IMR-90 (cell line): ENCODE measurements at regions not wholly inside any gene's neighbourhood (a gene's known extent, or its start where the extent isn't known, plus 50 kb on each side); places are given as distances from the start of the nearest gene placed in this dataset.
A peak's percentile ranks its signal among the peaks of the same experiment; 100 is the strongest.
"Not testable (repeated sequence)": the region's sequence is repeated elsewhere in the genome, so short reads cannot be mapped to it uniquely, and the experiment has no call there.

Experiments
- ATAC-seq: fragments of 200-7000 bp; cut with Tn5 transposase; 2 replicates; pipeline ENCODE4 v1.9.1; 2020; ENCODE audit warnings: low read depth, mild to moderate bottlenecking, moderate library complexity
- BruUV-seq: library from RNA; stranded (reverse); fragments of 400-500 nt; replicated peaks from 2 replicates; lab custom pipeline; 2021; lab: Mats Ljungman, UMichigan
- CTCF ChIA-PET: fragments of 300-600 bp; formaldehyde crosslinking; extraction: SDS; loops from one replicate; lab custom pipeline; 2021; ENCODE audit warnings: antibody characterized with exemption; lab: Yijun Ruan, JAX
- POLR2A ChIA-PET: fragments of 300-600 bp; sonication (Branson Sonifier 250); formaldehyde crosslinking; loops from one replicate; lab custom pipeline; 2022; ENCODE audit warnings: antibody characterized with exemption; ENCODE audit not compliant: unreplicated experiment; lab: Charles Lee
- DNase-seq: peaks from one replicate; pipeline ENCODE4 v3.0.0; 2013
- H2AFZ ChIP-seq: replicated peaks from 2 replicates; pipeline ENCODE3; 2013; ENCODE audit warnings: low read length, mild to moderate bottlenecking; ENCODE audit not compliant: poor library complexity
- H2AK5ac ChIP-seq: 2 replicates; pipeline ENCODE4 v1.6.1; 2013; ENCODE audit warnings: low read depth, low read length, inconsistent platforms
- H2AK9ac ChIP-seq: replicated peaks from 2 replicates; pipeline ENCODE3; 2013; ENCODE audit warnings: mild to moderate bottlenecking, low read depth, low read length, moderate library complexity; ENCODE audit not compliant: poor library complexity
- H2BK120ac ChIP-seq: 2 replicates; pipeline ENCODE4 v1.6.1; 2013; ENCODE audit warnings: low read depth, low read length, inconsistent platforms
- H2BK15ac ChIP-seq: 3 replicates; pipeline ENCODE4 v1.6.1; 2013; ENCODE audit warnings: low read depth, low read length, inconsistent platforms
- H2BK20ac ChIP-seq: 2 replicates; pipeline ENCODE4 v1.6.1; 2013; ENCODE audit warnings: low read depth, mild to moderate bottlenecking, inconsistent platforms, low read length, moderate library complexity
- H2BK5ac ChIP-seq: 2 replicates; pipeline ENCODE4 v1.6.1; 2013; ENCODE audit warnings: mild to moderate bottlenecking, low read depth, low read length, inconsistent platforms; ENCODE audit not compliant: poor library complexity, severe bottlenecking
- H3K14ac ChIP-seq: replicated peaks from 2 replicates; pipeline ENCODE4 v1.6.1; 2013; ENCODE audit warnings: low read depth, low read length, inconsistent platforms
- H3K18ac ChIP-seq: 2 replicates; pipeline ENCODE4 v1.6.1; 2013; ENCODE audit warnings: low read depth, low read length, control low read depth
- H3K23ac ChIP-seq: 2 replicates; pipeline ENCODE4 v1.6.1; 2013; ENCODE audit warnings: low read depth, low read length, inconsistent platforms
- H3K27ac ChIP-seq: 2 replicates; pipeline ENCODE4 v1.5.1; 2013; ENCODE audit warnings: mild to moderate bottlenecking, control low read depth, low read length; ENCODE audit not compliant: insufficient read depth
- H3K27me3 ChIP-seq: 2 replicates; pipeline ENCODE4 v1.6.1; 2013; ENCODE audit warnings: low read length; ENCODE audit not compliant: control insufficient read depth, insufficient read depth
- H3K36me3 ChIP-seq: 2 replicates; pipeline ENCODE4 v1.6.1; 2013; ENCODE audit warnings: low read length, mixed read lengths; ENCODE audit not compliant: control insufficient read depth, insufficient read depth
- H3K4ac ChIP-seq: 2 replicates; pipeline ENCODE4 v1.6.1; 2013; ENCODE audit warnings: low read depth, low read length, inconsistent platforms
- H3K4me1 ChIP-seq: 2 replicates; pipeline ENCODE4 v1.6.1; 2013; ENCODE audit warnings: low read length, mixed read lengths; ENCODE audit not compliant: control insufficient read depth, insufficient read depth
- H3K4me2 ChIP-seq: 2 replicates; pipeline ENCODE4 v1.6.1; 2013; ENCODE audit warnings: low read depth, mild to moderate bottlenecking, control low read depth, low read length, moderate library complexity
- H3K4me3 ChIP-seq: 2 replicates; pipeline ENCODE4 v1.5.1; 2013; ENCODE audit warnings: low read depth, mild to moderate bottlenecking, control low read depth, low read length, moderate library complexity; ENCODE audit not compliant: insufficient read depth
- H3K56ac ChIP-seq: 2 replicates; pipeline ENCODE4 v1.6.1; 2013; ENCODE audit warnings: low read length, inconsistent platforms; ENCODE audit not compliant: insufficient read depth; ENCODE audit errors: extremely low read depth
- H3K79me1 ChIP-seq, 2 experiments: 2 replicates each; pipeline ENCODE4 v1.6.1; 2013; ENCODE audit warnings: low read length in 2 of 2, inconsistent platforms in 1 of 2, low read depth in 1 of 2
- H3K9ac ChIP-seq: 2 replicates; pipeline ENCODE4 v1.6.1; 2013; ENCODE audit warnings: low read depth, low read length, control low read depth
- H3K9me1 ChIP-seq: 2 replicates; pipeline ENCODE4 v1.6.1; 2013; ENCODE audit warnings: low read length, inconsistent platforms; ENCODE audit not compliant: insufficient read depth
- H3K9me3 ChIP-seq: 2 replicates; pipeline ENCODE4 v1.6.1; 2013; ENCODE audit warnings: low read length; ENCODE audit not compliant: control insufficient read depth, insufficient read depth
- H4K20me1 ChIP-seq: 2 replicates; pipeline ENCODE4 v1.6.1; 2013; ENCODE audit warnings: low read length, inconsistent platforms; ENCODE audit not compliant: insufficient read depth
- H4K5ac ChIP-seq: 2 replicates; pipeline ENCODE4 v1.6.1; 2013; ENCODE audit warnings: mild to moderate bottlenecking, low read depth, low read length, control low read depth
- H4K8ac ChIP-seq, 2 experiments: 2 replicates each; pipeline ENCODE4 v1.6.1; 2013; ENCODE audit warnings: low read depth in 2 of 2, low read length in 2 of 2, control low read depth in 1 of 2, inconsistent platforms in 1 of 2
- H4K91ac ChIP-seq: 2 replicates; pipeline ENCODE4 v1.6.1; 2013; ENCODE audit warnings: low read depth, low read length, inconsistent platforms; ENCODE audit not compliant: insufficient read depth
- WGBS, 2 experiments: methylation state at CpG; one replicate each; pipeline versions ENCODE4 v1.1.5 to v1.1.7; 2013; ENCODE audit warnings: missing lambda C conversion rate in 2 of 2; ENCODE audit not compliant: insufficient read length in 1 of 2; ENCODE audit errors: extremely low coverage in 2 of 2; 5-methylcytosine and 5-hydroxymethylcytosine counted together
- dilution Hi-C: fragments of 300-500 bp; cut with HindIII; formaldehyde crosslinking; loops from one replicate; pipeline ENCODE4 v1.14.3; 2018; ENCODE audit warnings: low sequenced_read_pairs; ENCODE audit not compliant: unreplicated experiment
- in situ Hi-C: fragments of 300-500 bp; cut with MboI; formaldehyde crosslinking; loops from 3 replicates; pipeline ENCODE4 v1.14.3; 2019; ENCODE audit warnings: low sequenced_read_pairs, inconsistent platforms, mixed read lengths
- intact Hi-C: fragments of 100-400 bp; cut with micrococcal nuclease; formaldehyde crosslinking; loops from 2 replicates; pipeline ENCODE4 v1.10.0; 2022

- H4K5ac ChIP-seq, H2BK120ac ChIP-seq, H3K9me3 ChIP-seq, H3K4me3 ChIP-seq, H3K23ac ChIP-seq, H2AK9ac ChIP-seq, H3K9ac ChIP-seq, intact Hi-C loops, H3K36me3 ChIP-seq, POLR2A ChIA-PET, H3K4ac ChIP-seq, dilution Hi-C loops, ATAC-seq, H2BK15ac ChIP-seq, H4K91ac ChIP-seq, H3K4me1 ChIP-seq, H3K14ac ChIP-seq, H3K4me2 ChIP-seq, H2BK20ac ChIP-seq, H3K27ac ChIP-seq, H3K18ac ChIP-seq, H3K27me3 ChIP-seq, H2AFZ ChIP-seq, H3K79me1 ChIP-seq, in situ Hi-C loops, H4K8ac ChIP-seq, BruUV-seq, H2BK5ac ChIP-seq, H3K56ac ChIP-seq, H4K20me1 ChIP-seq, CTCF ChIA-PET, H3K9me1 ChIP-seq, DNase-seq: not testable (repeated sequence)
- WGBS, 2 experiments: 98% methylated on average over 9 of the region's 31 CpGs; no CpG with 5 or more reads in 1 of the 2 experiments
- H2AK5ac ChIP-seq: peak overlapping the region; percentile 16; the same call in 1 of the 2 replicates
Measured at GRCh38 chr11:23942117-23942815, 554.6 kb upstream of the LUZP2 start.
